ENCODE measurements at regions not wholly inside any gene's neighbourhood (a gene's known extent, or its start where the extent isn't known, plus 50 kb on each side); places are given as distances from the start of the nearest gene placed in this dataset.

GRCh38 chr15:98190914-98191313 lies 230.4 kb downstream of the ARRDC4 start:
- TF ChIP-seq CTCF (IDR thresholded peaks at IDR 0.05; ENCODE audit: low read length) (no peak), EZH2 (IDR thresholded peaks at IDR 0.05; ENCODE audit: borderline replicate concordance, low read length) (no peak)
